ENCODE measurements at regions not wholly inside any gene's neighbourhood (a gene's known extent, or its start where the extent isn't known, plus 50 kb on each side); places are given as distances from the start of the nearest gene placed in this dataset.

- TF ChIP-seq CTCF (optimal IDR thresholded peaks at IDR 0.05 in 1 of 3, IDR thresholded peaks at IDR 0.05 in 1 of 3, conservative IDR thresholded peaks at IDR 0.05 in 1 of 3; ENCODE audit: extremely low read depth in 1 of 3, insufficient read depth in 2 of 3, low read length in 3 of 3), result no peak
- no peak for TF ChIP-seq EZH2 (IDR thresholded peaks at IDR 0.05; ENCODE audit: low read length)
Measured at GRCh38 chr12:73951956-73952703, 585.5 kb upstream of the ATXN7L3B start.

Measured in keratinocyte (primary cell).